OCI-M1 (cell line): ENCODE measurements at regions not wholly inside any gene's neighbourhood (a gene's known extent, or its start where the extent isn't known, plus 50 kb on each side); places are given as distances from the start of the nearest gene placed in this dataset.
A peak's percentile ranks its signal among the peaks of the same experiment; 100 is the strongest.

Experiments
- DNase-seq: peaks from one replicate; lab custom pipeline; 2025; lab: John Stamatoyannopoulos, UW

GRCh38 chr7:22657479-22657878 lies 69.5 kb upstream of the IL6 start:
- peak; percentile 18 for DNase-seq

GRCh38 chr7:22655781-22656180 lies 71.2 kb upstream of the IL6 start:
- DNase-seq, result no peak

GRCh38 chr7:22654831-22655230 lies 72.2 kb upstream of the IL6 start:
- no peak for DNase-seq

- no peak for DNase-seq
Measured at GRCh38 chr7:22653951-22654350, 73.0 kb upstream of the IL6 start.

GRCh38 chr7:22651534-22652243 lies 75.3 kb upstream of the IL6 start:
- no peak for DNase-seq

GRCh38 chr7:22651036-22651435 lies 76.0 kb upstream of the IL6 start:
- no peak for DNase-seq

- DNase-seq, result no peak
Measured at GRCh38 chr7:22649686-22650085, 77.3 kb upstream of the IL6 start.

- DNase-seq, result peak; percentile 81
Measured at GRCh38 chr7:22647451-22648257, 79.3 kb upstream of the IL6 start.

GRCh38 chr7:22645418-22646181 lies 81.4 kb upstream of the IL6 start:
- peak; percentile 38 for DNase-seq

- no peak for DNase-seq
Measured at GRCh38 chr7:22642454-22642853, 84.5 kb upstream of the IL6 start.

GRCh38 chr7:22640269-22640668 lies 86.7 kb upstream of the IL6 start:
- no peak for DNase-seq

GRCh38 chr7:22639396-22639795 lies 87.6 kb upstream of the IL6 start:
- DNase-seq, result no peak

- DNase-seq, result no peak
Measured at GRCh38 chr7:22635349-22635748, 91.7 kb upstream of the IL6 start.

GRCh38 chr7:22633954-22634474 lies 93.0 kb upstream of the IL6 start:
- no peak for DNase-seq

GRCh38 chr7:22633286-22633953 lies 93.6 kb upstream of the IL6 start:
- DNase-seq, result no peak

GRCh38 chr7:22632674-22633073 lies 94.3 kb upstream of the IL6 start:
- DNase-seq, result no peak

- DNase-seq, result no peak
Measured at GRCh38 chr7:22631730-22632129, 95.3 kb upstream of the IL6 start.

- DNase-seq, result no peak
Measured at GRCh38 chr7:22630069-22630468, 96.9 kb upstream of the IL6 start.

GRCh38 chr7:22629056-22629455 lies 97.9 kb upstream of the IL6 start:
- no peak for DNase-seq

- no peak for DNase-seq
Measured at GRCh38 chr7:22628112-22628511, 98.9 kb upstream of the IL6 start.

GRCh38 chr7:22627136-22627535 lies 99.9 kb upstream of the IL6 start:
- DNase-seq, result no peak

GRCh38 chr7:22625251-22625650 lies 101.7 kb upstream of the IL6 start:
- DNase-seq, result no peak
